Fibroblast of lung (primary cell): ENCODE measurements at regions not wholly inside any gene's neighbourhood (a gene's known extent, or its start where the extent isn't known, plus 50 kb on each side); places are given as distances from the start of the nearest gene placed in this dataset.

Source experiments
- DNase-seq, 2 donors: peaks; one replicate each; pipeline versions ENCODE4 v3.0.0 to v3.0.0-alpha.2; 2010; ENCODE audit warnings: low read depth in 2 of 2
- H2AFZ ChIP-seq: 2 replicates; pipeline ENCODE4 v1.5.1; 2012; ENCODE audit warnings: low read length, control low read depth, inconsistent platforms
- H3K27ac ChIP-seq: 2 replicates; pipeline ENCODE4 v1.5.1; 2011; ENCODE audit warnings: low read length, control low read depth; ENCODE audit not compliant: insufficient read depth
- H3K27me3 ChIP-seq: 2 replicates; pipeline ENCODE4 v1.5.1; 2011; ENCODE audit warnings: mild to moderate bottlenecking, low read length; ENCODE audit not compliant: control insufficient read depth, insufficient read depth
- H3K36me3 ChIP-seq: 2 replicates; pipeline ENCODE4 v1.5.1; 2011; ENCODE audit warnings: low read length; ENCODE audit not compliant: control insufficient read depth, insufficient read depth
- H3K4me1 ChIP-seq: 2 replicates; pipeline ENCODE4 v1.5.1; 2011; ENCODE audit warnings: low read length; ENCODE audit not compliant: control insufficient read depth, insufficient read depth; ENCODE audit errors: extremely low read depth
- H3K4me2 ChIP-seq: 2 replicates; pipeline ENCODE4 v1.5.1; 2011; ENCODE audit warnings: low read length, control low read depth; ENCODE audit not compliant: insufficient read depth; ENCODE audit errors: extremely low read depth
- H3K4me3 ChIP-seq, 4 experiments: fragments of 200-600 bp in 1 of 4; sonication (generic) in 1 of 4; replicated peaks in 1 of 4; 2 replicates each; pipeline ENCODE4 v1.5.1; 2011 to 2016; ENCODE audit warnings: low read length in 4 of 4, low read depth in 3 of 4, mild to moderate bottlenecking in 3 of 4, control low read depth in 2 of 4, inconsistent platforms in 1 of 4, mixed read lengths in 1 of 4; ENCODE audit not compliant: insufficient read depth in 1 of 4; ENCODE audit errors: control extremely low read depth in 1 of 4
- H3K79me2 ChIP-seq: 2 replicates; pipeline ENCODE4 v1.5.1; 2012; ENCODE audit warnings: mild to moderate bottlenecking, low read length, inconsistent platforms; ENCODE audit not compliant: control insufficient read depth, insufficient read depth
- H3K9ac ChIP-seq: 2 replicates; pipeline ENCODE4 v1.5.1; 2011; ENCODE audit warnings: mild to moderate bottlenecking, low read length, control low read depth; ENCODE audit not compliant: insufficient read depth
- H3K9me3 ChIP-seq: 2 replicates; pipeline ENCODE4 v1.5.1; 2012; ENCODE audit warnings: low read depth, low read length; ENCODE audit not compliant: control insufficient read depth, insufficient read depth
- H4K20me1 ChIP-seq: 2 replicates; pipeline ENCODE4 v1.5.1; 2011; ENCODE audit warnings: low read length; ENCODE audit not compliant: control insufficient read depth, insufficient read depth; ENCODE audit errors: extremely low read depth
- EZH2 ChIP-seq: IDR thresholded peaks from 2 replicates; pipeline ENCODE4 v1.5.1; 2012; ENCODE audit warnings: low read length, control low read depth, mild to moderate bottlenecking; ENCODE audit errors: missing control alignments
- TF ChIP-seq, protein P1 (sequence below), 2 donors: IDR thresholded peaks in 1 of 2; conservative IDR thresholded peaks in 1 of 2; 1 replicate in 1 of 2; 2 replicates in 1 of 2; pipeline ENCODE4 v1.5.1; 2011 to 2012; ENCODE audit warnings: low read length in 2 of 2, control low read depth in 1 of 2, inconsistent platforms in 1 of 2, low read depth in 1 of 2, mild to moderate bottlenecking in 1 of 2

- no peaks in the 10 kb centered on the region for H3K36me3 ChIP-seq
- H3K4me1 ChIP-seq, result no peaks in the 10 kb centered on the region
- no peak overlapping the region for H3K9ac ChIP-seq
- H3K27ac ChIP-seq, result no peak overlapping the region
- H3K4me3 ChIP-seq, result no peak overlapping the region
- H3K27me3 ChIP-seq, result no peaks in the 10 kb centered on the region
- no peak overlapping the region for H2AFZ ChIP-seq
- no peak overlapping the region for H3K4me2 ChIP-seq
- TF ChIP-seq EZH2, result no peak
- TF ChIP-seq, protein P1, sequence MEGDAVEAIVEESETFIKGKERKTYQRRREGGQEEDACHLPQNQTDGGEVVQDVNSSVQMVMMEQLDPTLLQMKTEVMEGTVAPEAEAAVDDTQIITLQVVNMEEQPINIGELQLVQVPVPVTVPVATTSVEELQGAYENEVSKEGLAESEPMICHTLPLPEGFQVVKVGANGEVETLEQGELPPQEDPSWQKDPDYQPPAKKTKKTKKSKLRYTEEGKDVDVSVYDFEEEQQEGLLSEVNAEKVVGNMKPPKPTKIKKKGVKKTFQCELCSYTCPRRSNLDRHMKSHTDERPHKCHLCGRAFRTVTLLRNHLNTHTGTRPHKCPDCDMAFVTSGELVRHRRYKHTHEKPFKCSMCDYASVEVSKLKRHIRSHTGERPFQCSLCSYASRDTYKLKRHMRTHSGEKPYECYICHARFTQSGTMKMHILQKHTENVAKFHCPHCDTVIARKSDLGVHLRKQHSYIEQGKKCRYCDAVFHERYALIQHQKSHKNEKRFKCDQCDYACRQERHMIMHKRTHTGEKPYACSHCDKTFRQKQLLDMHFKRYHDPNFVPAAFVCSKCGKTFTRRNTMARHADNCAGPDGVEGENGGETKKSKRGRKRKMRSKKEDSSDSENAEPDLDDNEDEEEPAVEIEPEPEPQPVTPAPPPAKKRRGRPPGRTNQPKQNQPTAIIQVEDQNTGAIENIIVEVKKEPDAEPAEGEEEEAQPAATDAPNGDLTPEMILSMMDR (conservative IDR thresholded peaks at IDR 0.05 in 1 of 2, IDR thresholded peaks at IDR 0.05 in 1 of 2; ENCODE audit: low read depth in 1 of 2, low read length in 2 of 2), result no peak
- H4K20me1 ChIP-seq, result no peaks in the 10 kb centered on the region
- no peaks in the 10 kb centered on the region for H3K9me3 ChIP-seq
- H3K79me2 ChIP-seq, result no peaks in the 10 kb centered on the region
- no peak for DNase-seq
Measured at GRCh38 chr6:166782520-166782919, 155.5 kb upstream of the RPS6KA2 start.

- Histone ChIP-seq H3K4me2 (no peak overlapping the region), H3K9ac (no peak overlapping the region), H3K9me3 (no peaks in the 10 kb centered on the region), H3K27me3 (no peaks in the 10 kb centered on the region), H3K79me2 (no peaks in the 10 kb centered on the region), H3K4me1 (no peaks in the 10 kb centered on the region), H3K27ac (no peak overlapping the region), H3K36me3 (no peaks in the 10 kb centered on the region), H4K20me1 (no peaks in the 10 kb centered on the region), H2AFZ (no peak overlapping the region), H3K4me3 (no peak overlapping the region)
- DNase-seq, result no peak
- TF ChIP-seq, protein P1 (conservative IDR thresholded peaks at IDR 0.05 in 1 of 2, IDR thresholded peaks at IDR 0.05 in 1 of 2; ENCODE audit: low read depth in 1 of 2, low read length in 2 of 2), result no peak
- TF ChIP-seq EZH2, result no peak
Measured at GRCh38 chr6:166781331-166781730, 154.3 kb upstream of the RPS6KA2 start.

DNA sequence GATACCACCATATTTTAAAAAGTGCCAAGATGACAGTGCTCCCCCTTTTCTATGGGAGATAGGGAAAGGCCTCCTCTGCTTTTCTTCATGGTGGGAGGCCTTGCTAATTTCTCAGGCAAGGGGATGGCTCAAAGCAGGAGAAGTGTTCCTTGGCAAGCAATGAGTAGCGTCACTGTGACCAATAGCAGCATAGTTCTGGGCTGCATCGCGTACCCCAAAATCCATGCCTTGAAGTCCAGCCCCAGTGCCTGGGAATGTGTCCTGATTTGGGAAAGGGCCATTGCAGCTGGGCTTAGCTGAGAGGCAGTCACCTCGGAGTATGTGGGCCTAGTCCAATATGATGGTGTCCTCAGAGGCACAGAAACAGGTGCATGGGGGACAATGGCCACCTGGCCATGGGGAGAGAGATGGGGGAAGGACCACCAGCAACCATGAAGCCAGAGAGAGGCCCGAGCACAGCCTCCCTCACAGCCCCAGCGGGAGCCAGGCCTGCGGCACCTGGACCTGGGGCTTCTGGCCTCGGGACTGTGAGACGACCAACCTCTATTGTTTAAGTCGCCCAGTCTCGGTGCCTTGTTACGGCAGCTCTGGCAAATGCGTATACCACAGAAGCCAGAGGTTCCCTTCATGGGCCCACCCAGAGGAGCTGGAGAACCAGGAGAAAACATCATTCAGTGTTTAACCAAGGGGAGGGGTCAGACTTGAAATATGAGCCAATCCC is 153.1 kb upstream of the RPS6KA2 start:
- no peaks in the 10 kb centered on the region for H3K27me3 ChIP-seq
- TF ChIP-seq, protein P1 (conservative IDR thresholded peaks at IDR 0.05 in 1 of 2, IDR thresholded peaks at IDR 0.05 in 1 of 2; ENCODE audit: low read depth in 1 of 2, low read length in 2 of 2), result no peak
- H2AFZ ChIP-seq, result no peak overlapping the region
- no peaks in the 10 kb centered on the region for H3K36me3 ChIP-seq
- H3K79me2 ChIP-seq, result no peaks in the 10 kb centered on the region
- H3K4me1 ChIP-seq, result no peaks in the 10 kb centered on the region
- no peaks in the 10 kb centered on the region for H4K20me1 ChIP-seq
- H3K4me2 ChIP-seq, result no peak overlapping the region
- H3K9me3 ChIP-seq, result no peaks in the 10 kb centered on the region
- H3K9ac ChIP-seq, result no peak overlapping the region
- H3K27ac ChIP-seq, result no peak overlapping the region
- DNase-seq, result no peak
- H3K4me3 ChIP-seq, result no peak overlapping the region
